H1 (cell line): ENCODE measurements at regions not wholly inside any gene's neighbourhood (a gene's known extent, or its start where the extent isn't known, plus 50 kb on each side); places are given as distances from the start of the nearest gene placed in this dataset.

Experiments used
- EP300 ChIP-seq, 2 experiments: IDR thresholded peaks; 1 replicate in 1 of 2; 2 replicates in 1 of 2; pipeline ENCODE4 v1.6.1; 2011 to 2012; ENCODE audit warnings: low read depth in 2 of 2, low read length in 2 of 2, mild to moderate bottlenecking in 2 of 2, borderline replicate concordance in 1 of 2, inconsistent platforms in 1 of 2, moderate library complexity in 1 of 2
- FOSL1 ChIP-seq: IDR thresholded peaks from 2 replicates; pipeline ENCODE4 v1.6.1; 2011; ENCODE audit warnings: mild to moderate bottlenecking, low read depth, low read length, moderate library complexity; ENCODE audit not compliant: insufficient read depth
- GABPA ChIP-seq: IDR thresholded peaks from 2 replicates; pipeline ENCODE4 v1.6.1; 2011; ENCODE audit warnings: mild to moderate bottlenecking, low read length, moderate library complexity, borderline replicate concordance; ENCODE audit not compliant: insufficient read depth
- KDM5A ChIP-seq: fragments of 200-600 bp; IDR thresholded peaks from 2 replicates; pipeline ENCODE4 v1.7.1; 2012; ENCODE audit warnings: mild to moderate bottlenecking, low read length, inconsistent platforms, mixed read lengths
- POLR2AphosphoS5 ChIP-seq: IDR thresholded peaks from 2 replicates; pipeline ENCODE4 v1.6.1; 2011; ENCODE audit warnings: low read depth, low read length
- RFX5 ChIP-seq: IDR thresholded peaks from 2 replicates; pipeline ENCODE4 v1.6.1; 2011; ENCODE audit warnings: low read depth, low read length, improper control_type of control experiment, borderline replicate concordance
- SIN3A ChIP-seq, 2 experiments: IDR thresholded peaks in 1 of 2; conservative IDR thresholded peaks in 1 of 2; 2 replicates each; pipeline ENCODE4 v1.6.1; 2011 to 2012; ENCODE audit warnings: low read length in 2 of 2, improper control_type of control experiment in 1 of 2, low read depth in 1 of 2, mild to moderate bottlenecking in 1 of 2
- ZNF274 ChIP-seq: IDR thresholded peaks from 2 replicates; pipeline ENCODE4 v1.7.0; 2012; ENCODE audit warnings: low read length, borderline replicate concordance; ENCODE audit errors: extremely low read depth
- TF ChIP-seq, protein P1 (sequence below), 3 experiments: IDR thresholded peaks; 1 replicate in 2 of 3; 2 replicates in 1 of 3; pipeline versions ENCODE4 v1.5.1 to v1.6.1; 2011; ENCODE audit warnings: low read length in 3 of 3, mild to moderate bottlenecking in 3 of 3, inconsistent platforms in 2 of 3, low read depth in 1 of 3, moderate library complexity in 1 of 3; ENCODE audit not compliant: insufficient read depth in 1 of 3; ENCODE audit errors: control extremely low read depth in 1 of 3
- TF ChIP-seq, protein P2 (sequence below): IDR thresholded peaks from 2 replicates; pipeline ENCODE4 v1.6.1; 2011; ENCODE audit warnings: low read depth, mild to moderate bottlenecking, low read length; ENCODE audit not compliant: insufficient read depth
- TF ChIP-seq, protein P3 (sequence below): IDR thresholded peaks from 2 replicates; pipeline ENCODE4 v1.6.1; 2012; ENCODE audit warnings: inconsistent platforms

DNA sequence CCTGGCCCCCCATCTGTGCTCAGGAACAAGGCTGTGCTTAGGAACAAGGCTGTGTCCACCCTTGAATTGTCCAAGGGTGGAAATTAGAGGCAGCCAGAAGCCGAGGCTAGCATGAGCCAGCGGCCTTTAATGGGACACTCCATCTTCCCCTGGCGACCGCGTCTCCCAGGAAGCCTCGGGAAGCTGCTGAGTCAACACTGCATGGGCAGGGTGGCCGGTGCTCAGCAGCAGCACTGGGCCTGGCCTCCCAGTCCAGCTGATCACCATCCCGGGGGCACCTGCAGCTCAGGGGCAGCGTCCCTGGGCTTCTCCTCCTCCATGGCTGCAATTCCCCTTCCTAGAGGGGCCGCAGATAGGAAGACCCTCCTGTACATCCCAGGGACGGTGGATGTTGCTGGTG lies 180.8 kb downstream of the ENGASE start:
- TF ChIP-seq SIN3A (conservative IDR thresholded peaks at IDR 0.05 in 1 of 2, IDR thresholded peaks at IDR 0.05 in 1 of 2; ENCODE audit: low read depth in 1 of 2, low read length in 2 of 2) (no peak), EP300 (IDR thresholded peaks at IDR 0.05; ENCODE audit: borderline replicate concordance in 1 of 2, low read depth in 2 of 2, low read length in 2 of 2) (no peak), POLR2AphosphoS5 (no peak), FOSL1 (no peak), ZNF274 (no peak), KDM5A (no peak), GABPA (no peak), RFX5 (no peak)
- TF ChIP-seq, protein P1, sequence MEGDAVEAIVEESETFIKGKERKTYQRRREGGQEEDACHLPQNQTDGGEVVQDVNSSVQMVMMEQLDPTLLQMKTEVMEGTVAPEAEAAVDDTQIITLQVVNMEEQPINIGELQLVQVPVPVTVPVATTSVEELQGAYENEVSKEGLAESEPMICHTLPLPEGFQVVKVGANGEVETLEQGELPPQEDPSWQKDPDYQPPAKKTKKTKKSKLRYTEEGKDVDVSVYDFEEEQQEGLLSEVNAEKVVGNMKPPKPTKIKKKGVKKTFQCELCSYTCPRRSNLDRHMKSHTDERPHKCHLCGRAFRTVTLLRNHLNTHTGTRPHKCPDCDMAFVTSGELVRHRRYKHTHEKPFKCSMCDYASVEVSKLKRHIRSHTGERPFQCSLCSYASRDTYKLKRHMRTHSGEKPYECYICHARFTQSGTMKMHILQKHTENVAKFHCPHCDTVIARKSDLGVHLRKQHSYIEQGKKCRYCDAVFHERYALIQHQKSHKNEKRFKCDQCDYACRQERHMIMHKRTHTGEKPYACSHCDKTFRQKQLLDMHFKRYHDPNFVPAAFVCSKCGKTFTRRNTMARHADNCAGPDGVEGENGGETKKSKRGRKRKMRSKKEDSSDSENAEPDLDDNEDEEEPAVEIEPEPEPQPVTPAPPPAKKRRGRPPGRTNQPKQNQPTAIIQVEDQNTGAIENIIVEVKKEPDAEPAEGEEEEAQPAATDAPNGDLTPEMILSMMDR (IDR thresholded peaks at IDR 0.05; ENCODE audit: control extremely low read depth in 1 of 3, insufficient read depth in 1 of 3, low read depth in 1 of 3, low read length in 3 of 3) = no peak
- TF ChIP-seq, protein P2, sequence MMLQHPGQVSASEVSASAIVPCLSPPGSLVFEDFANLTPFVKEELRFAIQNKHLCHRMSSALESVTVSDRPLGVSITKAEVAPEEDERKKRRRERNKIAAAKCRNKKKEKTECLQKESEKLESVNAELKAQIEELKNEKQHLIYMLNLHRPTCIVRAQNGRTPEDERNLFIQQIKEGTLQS = no peak
- TF ChIP-seq, protein P3, sequence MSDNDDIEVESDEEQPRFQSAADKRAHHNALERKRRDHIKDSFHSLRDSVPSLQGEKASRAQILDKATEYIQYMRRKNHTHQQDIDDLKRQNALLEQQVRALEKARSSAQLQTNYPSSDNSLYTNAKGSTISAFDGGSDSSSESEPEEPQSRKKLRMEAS = no peak
